GM12892 (cell line): ENCODE measurements at regions not wholly inside any gene's neighbourhood (a gene's known extent, or its start where the extent isn't known, plus 50 kb on each side); places are given as distances from the start of the nearest gene placed in this dataset.

Experiments
- POLR2A ChIP-seq: IDR thresholded peaks from 2 replicates; pipeline ENCODE4 v1.6.1; 2011; ENCODE audit warnings: low read depth, low read length, control low read depth
- POLR2AphosphoS5 ChIP-seq: IDR thresholded peaks from 2 replicates; pipeline ENCODE4 v1.6.1; 2011; ENCODE audit warnings: low read depth, low read length, control low read depth

- TF ChIP-seq POLR2AphosphoS5 (no peak), POLR2A (no peak)
Measured at GRCh38 chr4:23567338-23567737, 322.5 kb downstream of the PPARGC1A start.
